Stimulated activated memory B cell treated with anti-CD40 and anti-IgM and Interleukin-4, amounts not matched to agents 10 μg/mL and 1 μg/mL and 100 μg/mL, for 72 hours (primary cell): ENCODE measurements at regions not wholly inside any gene's neighbourhood (a gene's known extent, or its start where the extent isn't known, plus 50 kb on each side); places are given as distances from the start of the nearest gene placed in this dataset.
"Not testable (repeated sequence)": the region's sequence is repeated elsewhere in the genome, so short reads cannot be mapped to it uniquely, and the experiment has no call there.

Source experiments
- ATAC-seq: fragments of 150-1000 bp; cut with Tn5 transposase; 2 replicates; pipeline ENCODE4 v1.10.0; 2021
- H3K27ac Mint-ChIP-seq: one replicate; pipeline ENCODE4 v1.8.0; 2022; ENCODE audit warnings: mild to moderate bottlenecking, mixed read lengths
- H3K27me3 Mint-ChIP-seq: one replicate; pipeline ENCODE4 v1.8.0; 2022; ENCODE audit warnings: mixed read lengths
- H3K36me3 Mint-ChIP-seq: one replicate; pipeline ENCODE4 v1.8.0; 2022; ENCODE audit warnings: mixed read lengths
- H3K4me1 Mint-ChIP-seq: one replicate; pipeline ENCODE4 v1.8.0; 2022; ENCODE audit warnings: mixed read lengths
- H3K4me3 Mint-ChIP-seq: one replicate; pipeline ENCODE4 v1.8.0; 2022; ENCODE audit warnings: mild to moderate bottlenecking, moderate library complexity, mixed read lengths
- H3K9me3 Mint-ChIP-seq: one replicate; pipeline ENCODE4 v1.8.0; 2022; ENCODE audit warnings: mixed read lengths

DNA sequence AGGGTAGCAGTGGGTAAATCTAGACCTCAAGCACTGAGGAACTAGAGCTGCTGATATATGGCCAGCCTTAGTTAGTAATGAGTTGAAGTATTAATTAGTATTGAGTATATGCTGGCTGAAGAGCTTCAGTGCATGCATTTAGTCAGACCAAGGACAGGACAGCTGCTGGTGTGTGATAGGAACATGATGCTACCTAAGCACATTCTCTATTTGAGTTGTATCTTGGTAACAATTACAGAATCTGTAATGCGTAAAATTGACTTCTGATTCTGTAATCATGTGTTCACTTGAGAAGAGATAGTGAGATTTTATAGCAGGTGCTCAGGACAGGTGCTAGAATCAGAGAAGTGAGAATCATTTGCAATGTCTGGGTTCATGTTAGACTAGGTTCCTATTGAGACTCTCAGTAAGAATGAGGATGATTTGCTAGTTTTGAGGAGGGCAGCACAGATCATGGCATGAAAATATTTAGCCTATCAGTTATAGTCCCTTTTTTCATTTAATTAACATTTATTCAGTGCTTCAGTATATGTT lies 369.4 kb upstream of the HS3ST5 start:
- Mint-ChIP-seq H3K27ac (no peak overlapping the region), H3K4me1 (peaks cover 10% of the 10 kb centered on the region), H3K9me3 (no peaks in the 10 kb centered on the region), H3K27me3 (no peaks in the 10 kb centered on the region), H3K36me3 (no peaks in the 10 kb centered on the region), H3K4me3 (no peak overlapping the region)
- no peak for ATAC-seq

DNA sequence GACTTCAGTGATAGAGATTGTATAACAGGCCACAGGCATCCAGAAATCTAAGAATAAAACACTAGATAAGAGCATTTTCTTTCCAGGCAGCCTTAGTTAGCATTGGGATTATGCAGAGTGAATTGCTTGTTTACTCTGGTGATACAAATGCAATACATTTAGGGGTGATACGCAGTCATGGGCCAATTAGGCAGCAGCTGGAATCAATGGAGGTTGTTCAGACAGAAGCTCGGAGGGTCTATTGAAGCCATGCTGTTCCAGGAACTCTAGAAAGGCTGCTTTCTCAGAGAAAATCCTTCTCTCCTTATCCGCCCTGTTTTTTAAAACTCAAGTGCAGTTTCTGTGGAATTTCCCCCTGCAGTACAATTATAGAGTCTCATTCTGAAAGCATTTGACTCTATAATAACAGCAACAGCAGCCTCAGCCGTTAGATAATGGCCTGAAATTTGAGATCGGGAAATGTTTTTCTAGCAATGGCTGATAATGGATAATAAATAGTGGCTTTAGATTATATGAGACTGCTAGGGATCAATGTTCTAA lies 364.3 kb upstream of the HS3ST5 start:
- no peaks in the 10 kb centered on the region for H3K9me3 Mint-ChIP-seq
- ATAC-seq = no peak
- H3K4me3 Mint-ChIP-seq = no peak overlapping the region
- H3K36me3 Mint-ChIP-seq = no peaks in the 10 kb centered on the region
- no peaks in the 10 kb centered on the region for H3K4me1 Mint-ChIP-seq
- H3K27me3 Mint-ChIP-seq = no peaks in the 10 kb centered on the region
- no peak overlapping the region for H3K27ac Mint-ChIP-seq

DNA sequence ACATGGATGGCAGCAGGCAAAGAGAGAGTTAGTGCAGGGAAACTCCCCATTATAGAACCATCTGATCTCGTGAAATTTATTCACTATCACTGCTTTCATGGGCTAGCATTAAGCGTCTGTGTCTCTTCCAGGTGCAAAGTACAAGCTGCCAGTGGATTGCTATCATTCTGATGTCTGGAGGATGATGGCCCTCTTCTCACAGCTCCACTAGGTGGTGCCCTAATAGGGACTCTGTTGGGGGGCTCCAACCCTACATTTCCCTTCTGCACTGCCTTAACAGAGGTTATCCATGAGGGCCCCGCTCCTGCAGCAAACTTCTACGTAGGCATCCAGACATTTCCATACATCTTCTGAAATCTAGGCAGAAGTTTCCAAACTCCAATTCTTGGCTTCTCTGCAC lies 347.8 kb upstream of the HS3ST5 start:
- Mint-ChIP-seq H3K27ac (no peak overlapping the region), H3K4me1 (no peaks in the 10 kb centered on the region), H3K27me3 (no peaks in the 10 kb centered on the region), H3K9me3 (peaks cover 3% of the 10 kb centered on the region), H3K36me3 (no peaks in the 10 kb centered on the region), H3K4me3 (no peak overlapping the region)
- no peak for ATAC-seq

DNA sequence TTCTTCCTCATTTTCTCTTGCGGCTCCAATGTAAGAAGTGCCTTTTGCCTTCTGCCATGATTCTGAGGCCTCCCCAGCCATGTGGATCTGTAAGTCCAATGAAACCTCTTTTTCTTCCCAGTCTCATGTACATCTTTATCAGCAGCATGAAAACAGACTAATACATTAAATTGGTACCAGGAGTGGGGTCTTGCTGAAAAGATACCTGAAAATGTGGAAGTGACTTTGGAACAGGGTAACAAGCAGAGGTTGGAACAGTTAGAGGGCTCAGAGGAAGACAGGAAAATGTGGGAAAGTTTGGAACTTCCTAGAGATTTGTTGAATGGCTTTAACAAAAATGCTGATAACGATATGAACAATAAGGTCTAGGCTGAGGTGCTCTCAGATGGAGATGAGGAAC lies 316.7 kb upstream of the HS3ST5 start:
- no peaks in the 10 kb centered on the region for H3K4me1 Mint-ChIP-seq
- H3K27me3 Mint-ChIP-seq = no peaks in the 10 kb centered on the region
- H3K27ac Mint-ChIP-seq = no peak overlapping the region
- no peak for ATAC-seq
- no peaks in the 10 kb centered on the region for H3K36me3 Mint-ChIP-seq
- no peak overlapping the region for H3K4me3 Mint-ChIP-seq
- H3K9me3 Mint-ChIP-seq = peaks cover 19% of the 10 kb centered on the region

DNA sequence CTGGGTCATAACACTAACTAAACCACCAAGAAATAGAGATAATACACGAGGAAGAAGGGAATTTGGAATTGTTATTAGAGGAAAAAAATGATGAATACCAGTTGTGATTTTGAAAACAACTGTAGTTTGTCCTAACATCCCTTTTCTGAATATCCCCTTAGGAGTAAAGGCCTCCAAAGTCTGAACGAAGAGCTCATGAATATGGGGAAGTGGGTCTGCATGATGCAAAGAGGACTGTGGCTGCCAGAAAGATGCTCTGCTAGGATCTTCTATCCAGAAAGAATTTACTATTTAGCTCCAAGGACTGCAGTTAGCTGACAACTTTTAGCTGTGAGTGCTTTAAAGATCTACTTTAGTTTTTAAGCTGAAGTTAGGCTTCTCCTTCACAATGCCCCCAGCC lies 308.8 kb upstream of the HS3ST5 start:
- Mint-ChIP-seq H3K27me3 (no peaks in the 10 kb centered on the region), H3K9me3 (peaks cover 3% of the 10 kb centered on the region), H3K4me1 (no peaks in the 10 kb centered on the region), H3K36me3 (no peaks in the 10 kb centered on the region), H3K27ac (no peak overlapping the region), H3K4me3 (no peak overlapping the region)
- ATAC-seq = no peak

DNA sequence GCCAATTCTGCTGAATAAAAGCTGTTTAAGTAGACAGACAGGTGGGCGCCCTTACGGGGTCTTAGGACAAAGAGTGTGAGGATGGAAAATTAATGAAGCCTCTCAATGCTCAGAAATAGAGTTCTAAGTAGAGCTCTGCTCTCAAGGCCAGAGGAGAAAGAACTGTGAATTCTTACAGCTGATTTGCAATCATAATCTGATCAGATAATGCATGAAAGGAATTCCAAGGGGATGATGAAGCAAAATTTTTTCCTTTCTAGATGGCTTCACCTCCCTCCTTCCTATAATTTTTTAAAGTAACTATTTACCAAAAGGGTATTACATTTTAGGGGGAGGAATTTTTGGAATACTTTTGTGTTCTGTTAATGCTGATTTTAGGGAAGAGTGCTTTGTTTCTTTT lies 308.1 kb upstream of the HS3ST5 start:
- no peaks in the 10 kb centered on the region for H3K4me1 Mint-ChIP-seq
- H3K4me3 Mint-ChIP-seq = no peak overlapping the region
- H3K9me3 Mint-ChIP-seq = peaks cover 3% of the 10 kb centered on the region
- H3K36me3 Mint-ChIP-seq = no peaks in the 10 kb centered on the region
- no peaks in the 10 kb centered on the region for H3K27me3 Mint-ChIP-seq
- no peak for ATAC-seq
- no peak overlapping the region for H3K27ac Mint-ChIP-seq

DNA sequence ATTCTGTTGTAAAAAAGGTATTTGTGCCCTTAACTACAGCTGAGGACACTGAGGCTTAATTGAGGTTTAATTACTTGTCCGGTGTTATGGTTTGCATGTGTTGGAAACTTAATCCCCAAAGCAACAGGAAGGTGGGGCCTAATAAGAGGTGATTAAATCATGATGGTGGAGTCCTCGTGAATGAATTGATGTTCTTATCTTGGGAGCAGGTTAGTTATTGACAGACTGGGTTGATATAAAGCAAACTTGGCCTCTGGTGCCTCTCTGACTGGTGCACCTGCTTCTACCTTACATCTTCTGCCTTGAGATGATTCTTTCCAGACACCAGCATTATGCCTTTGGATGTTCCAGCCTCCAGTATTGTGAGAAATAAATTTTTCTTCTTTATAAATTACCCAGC lies 306.5 kb upstream of the HS3ST5 start:
- Mint-ChIP-seq H3K4me3 (no peak overlapping the region), H3K4me1 (no peaks in the 10 kb centered on the region), H3K9me3 (peaks cover 3% of the 10 kb centered on the region), H3K36me3 (no peaks in the 10 kb centered on the region), H3K27ac (no peak overlapping the region), H3K27me3 (no peaks in the 10 kb centered on the region)
- no peak for ATAC-seq

DNA sequence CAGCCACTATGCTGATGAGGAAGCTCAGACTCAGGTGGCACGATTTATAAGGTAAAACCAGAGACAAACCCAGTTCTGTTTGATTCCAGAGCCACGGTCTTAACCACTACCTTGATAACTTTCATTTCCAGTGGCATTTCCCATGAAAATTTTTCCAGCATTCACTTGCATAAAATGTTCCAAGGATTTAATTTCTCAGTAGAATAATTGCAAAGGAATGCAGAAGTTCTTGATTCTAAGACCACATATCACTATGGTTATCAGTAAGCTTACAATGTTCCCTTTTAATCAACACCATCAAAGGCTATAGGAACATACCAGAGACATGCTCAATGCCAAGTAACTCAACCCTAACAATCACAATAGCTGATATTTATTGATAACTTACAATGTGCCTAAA lies 306.0 kb upstream of the HS3ST5 start:
- Mint-ChIP-seq H3K27ac (no peak overlapping the region), H3K9me3 (peaks cover 3% of the 10 kb centered on the region), H3K4me1 (no peaks in the 10 kb centered on the region)

DNA sequence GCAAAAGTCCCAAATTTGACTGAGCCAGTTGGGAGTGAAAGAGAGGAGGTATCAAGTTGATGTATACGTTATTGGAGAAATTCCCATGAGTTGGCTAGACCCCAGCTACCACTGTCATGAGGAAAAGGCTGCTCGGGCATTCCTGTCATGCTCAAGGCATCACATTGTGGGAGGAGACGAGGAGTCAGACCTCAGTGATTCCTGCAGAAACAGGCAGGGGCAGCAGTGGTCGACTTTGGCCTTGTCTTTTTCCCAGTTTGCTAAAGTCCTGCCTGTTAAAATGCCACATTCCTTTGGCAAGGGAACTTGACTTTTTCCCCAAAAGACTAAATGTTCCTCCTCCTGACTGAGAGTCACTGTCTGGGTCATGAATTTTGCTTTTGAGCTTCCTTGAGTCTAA lies 295.5 kb upstream of the HS3ST5 start:
- no peaks in the 10 kb centered on the region for H3K9me3 Mint-ChIP-seq
- H3K4me1 Mint-ChIP-seq = no peaks in the 10 kb centered on the region
- H3K27me3 Mint-ChIP-seq = no peaks in the 10 kb centered on the region
- H3K4me3 Mint-ChIP-seq = no peak overlapping the region
- H3K36me3 Mint-ChIP-seq = no peaks in the 10 kb centered on the region
- H3K27ac Mint-ChIP-seq = no peak overlapping the region
- no peak for ATAC-seq

More for the DNA sequence above, 306.0 kb upstream of the HS3ST5 start:
- H3K4me3 Mint-ChIP-seq = no peak overlapping the region
- ATAC-seq = no peak
- H3K27me3 Mint-ChIP-seq = no peaks in the 10 kb centered on the region
- no peaks in the 10 kb centered on the region for H3K36me3 Mint-ChIP-seq

DNA sequence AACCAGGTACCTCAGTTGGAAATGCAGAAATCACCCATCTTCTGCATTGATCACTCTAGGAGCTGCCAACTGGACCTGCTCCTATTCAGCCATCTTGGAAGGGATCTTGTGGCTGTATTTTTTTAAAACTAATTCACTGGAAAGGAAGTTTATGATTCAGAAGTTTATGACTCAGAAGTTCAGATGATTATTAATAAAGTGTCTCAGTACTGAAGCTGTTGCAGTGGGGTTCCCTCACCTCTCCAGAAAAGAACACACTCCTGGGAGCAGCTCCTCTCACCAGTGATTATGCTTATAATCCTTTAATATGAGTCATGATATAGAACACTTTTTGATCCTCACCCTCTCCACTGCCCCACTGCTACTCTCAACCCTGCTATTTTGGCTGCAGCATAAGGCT lies 291.2 kb upstream of the HS3ST5 start:
- H3K4me1 Mint-ChIP-seq = no peaks in the 10 kb centered on the region
- no peaks in the 10 kb centered on the region for H3K9me3 Mint-ChIP-seq
- no peak overlapping the region for H3K4me3 Mint-ChIP-seq
- no peak for ATAC-seq
- no peaks in the 10 kb centered on the region for H3K27me3 Mint-ChIP-seq
- H3K27ac Mint-ChIP-seq = no peak overlapping the region
- H3K36me3 Mint-ChIP-seq = no peaks in the 10 kb centered on the region

DNA sequence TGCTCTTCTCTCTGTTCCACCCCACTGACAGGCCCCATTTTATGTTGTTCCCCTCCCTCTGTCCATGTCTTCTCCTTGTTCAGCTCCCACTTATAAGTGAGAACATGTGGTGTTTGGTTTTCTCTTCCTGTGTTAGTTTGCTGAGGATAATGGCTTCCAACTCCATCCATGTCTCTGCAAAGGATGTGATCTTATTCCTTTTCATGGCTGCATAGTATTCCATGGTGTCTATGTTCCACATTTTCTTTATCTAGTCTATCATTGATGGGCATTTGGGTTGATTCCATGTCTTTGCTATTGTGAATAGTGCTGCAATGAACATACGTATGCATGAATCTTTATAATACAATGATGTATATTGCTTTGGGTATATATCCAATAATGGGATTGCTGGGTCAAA lies 283.4 kb upstream of the HS3ST5 start:
- H3K4me3 Mint-ChIP-seq, H3K36me3 Mint-ChIP-seq, H3K4me1 Mint-ChIP-seq, ATAC-seq, H3K27me3 Mint-ChIP-seq, H3K9me3 Mint-ChIP-seq, H3K27ac Mint-ChIP-seq: not testable (repeated sequence)

DNA sequence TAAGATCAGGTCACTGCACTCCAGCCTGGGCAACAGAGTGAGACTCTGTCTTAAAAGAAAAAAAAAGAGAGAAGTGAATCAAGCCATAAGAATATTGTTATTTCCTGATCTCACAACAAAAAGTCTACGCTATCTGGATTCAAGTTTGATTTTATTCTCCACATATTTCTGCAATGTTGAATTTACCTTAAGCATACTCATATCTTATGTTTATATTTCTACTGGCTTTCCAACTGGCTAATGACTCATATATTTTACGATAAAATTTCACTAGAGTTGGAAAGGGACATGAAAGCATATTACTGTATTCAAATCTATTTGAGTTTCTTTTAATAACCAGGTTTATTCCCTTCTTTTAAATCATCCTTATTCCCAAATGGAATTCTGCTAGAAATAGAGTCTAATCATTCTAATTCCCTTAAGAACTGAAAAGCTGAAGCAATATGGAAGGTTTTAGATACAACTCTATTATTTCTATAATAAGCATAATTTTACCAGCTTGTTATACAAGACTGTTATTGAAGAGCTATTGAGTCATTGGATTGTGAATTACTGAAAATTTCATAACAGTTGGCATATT lies 276.9 kb upstream of the HS3ST5 start:
- no peak for ATAC-seq
- Mint-ChIP-seq H3K9me3 (no peaks in the 10 kb centered on the region), H3K4me1 (no peaks in the 10 kb centered on the region), H3K4me3 (no peak overlapping the region), H3K27me3 (no peaks in the 10 kb centered on the region), H3K36me3 (no peaks in the 10 kb centered on the region), H3K27ac (no peak overlapping the region)

DNA sequence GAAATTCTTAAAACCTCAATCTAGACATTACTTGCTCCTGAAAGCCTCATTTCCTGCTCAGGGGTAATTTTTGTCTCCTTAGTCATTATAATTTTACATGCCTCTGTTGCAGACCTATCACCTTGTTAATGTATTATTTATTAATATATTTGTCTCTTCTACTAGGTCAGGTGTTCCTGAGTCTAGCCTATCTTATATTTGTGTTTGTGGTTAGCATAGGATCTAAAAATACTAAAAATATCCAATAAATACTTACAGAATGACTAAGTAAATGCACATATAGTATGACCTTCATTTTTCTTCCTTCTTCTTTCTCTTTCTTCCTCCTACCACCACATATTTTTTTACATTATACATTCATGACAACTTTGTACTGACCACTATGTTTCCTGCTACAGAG lies 268.9 kb upstream of the HS3ST5 start:
- no peaks in the 10 kb centered on the region for H3K4me1 Mint-ChIP-seq
- no peak for ATAC-seq
- no peaks in the 10 kb centered on the region for H3K36me3 Mint-ChIP-seq
- H3K4me3 Mint-ChIP-seq = no peak overlapping the region
- H3K27me3 Mint-ChIP-seq = no peaks in the 10 kb centered on the region
- peaks cover 4% of the 10 kb centered on the region for H3K9me3 Mint-ChIP-seq
- H3K27ac Mint-ChIP-seq = no peak overlapping the region

DNA sequence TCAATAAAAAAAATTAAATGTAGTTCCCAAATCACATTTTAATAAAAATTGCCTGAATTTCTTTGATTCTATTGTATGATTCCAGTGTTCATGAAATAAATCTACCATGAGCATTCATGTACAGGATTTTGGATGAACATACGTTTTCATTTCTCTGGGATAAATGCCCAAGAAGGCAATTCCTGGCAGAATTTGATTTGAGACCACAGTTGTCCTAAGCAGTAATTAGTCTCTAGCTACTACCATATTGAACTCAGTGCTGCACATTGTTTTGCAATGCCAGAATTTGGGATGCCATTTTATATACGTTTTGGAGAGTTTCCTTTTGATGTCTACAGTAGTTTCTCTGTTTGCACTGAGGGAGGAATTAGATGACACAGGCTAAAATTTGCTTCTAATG lies 265.3 kb upstream of the HS3ST5 start:
- ATAC-seq = no peak
- Mint-ChIP-seq H3K9me3 (peaks cover 4% of the 10 kb centered on the region), H3K27me3 (no peaks in the 10 kb centered on the region), H3K27ac (no peak overlapping the region), H3K36me3 (no peaks in the 10 kb centered on the region), H3K4me3 (no peak overlapping the region), H3K4me1 (no peaks in the 10 kb centered on the region)

DNA sequence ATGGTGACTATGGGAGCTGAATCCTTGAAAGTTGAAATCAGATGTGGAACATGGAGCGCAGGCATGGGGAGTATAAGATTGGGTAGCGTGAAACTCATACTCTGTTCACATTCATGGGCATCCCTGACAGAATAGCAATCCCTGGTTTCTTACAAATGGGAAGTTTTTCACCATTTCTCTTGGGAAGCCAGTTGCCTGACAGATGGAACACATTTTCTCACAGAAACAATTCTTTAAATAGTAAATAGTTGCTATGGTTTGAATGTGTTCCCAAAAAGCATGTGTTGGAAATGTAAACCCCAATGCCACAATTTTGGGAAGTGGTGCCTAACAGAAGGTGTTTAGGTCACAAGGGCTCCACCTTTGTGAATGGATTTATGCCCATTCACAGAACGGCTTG lies 262.8 kb upstream of the HS3ST5 start:
- Mint-ChIP-seq H3K27ac (no peak overlapping the region), H3K4me3 (no peak overlapping the region), H3K36me3 (no peaks in the 10 kb centered on the region), H3K9me3 (no peaks in the 10 kb centered on the region), H3K27me3 (no peaks in the 10 kb centered on the region), H3K4me1 (no peaks in the 10 kb centered on the region)
- ATAC-seq = no peak

DNA sequence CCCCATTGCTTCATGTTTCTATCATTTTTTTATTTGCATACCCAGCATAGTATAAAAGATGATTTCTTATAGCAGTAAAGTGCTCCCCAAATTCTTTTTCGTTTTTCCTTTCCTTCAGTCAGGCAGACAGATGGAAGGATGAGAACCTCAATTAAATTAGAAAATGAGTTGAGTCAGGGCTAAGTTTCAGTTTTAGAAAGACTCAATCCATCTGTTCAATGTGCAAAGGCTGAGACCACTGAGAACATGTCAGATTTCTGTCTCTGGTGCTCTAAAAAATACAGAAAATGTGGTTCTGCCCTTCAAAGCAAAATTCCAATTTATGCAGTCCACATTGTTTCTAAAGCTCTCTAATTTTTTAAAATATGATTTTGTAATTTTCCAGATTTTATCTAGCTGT lies 257.6 kb upstream of the HS3ST5 start:
- Mint-ChIP-seq H3K4me3 (no peak overlapping the region), H3K36me3 (no peaks in the 10 kb centered on the region), H3K4me1 (no peaks in the 10 kb centered on the region), H3K9me3 (no peaks in the 10 kb centered on the region), H3K27me3 (no peaks in the 10 kb centered on the region), H3K27ac (no peak overlapping the region)
- ATAC-seq = no peak

DNA sequence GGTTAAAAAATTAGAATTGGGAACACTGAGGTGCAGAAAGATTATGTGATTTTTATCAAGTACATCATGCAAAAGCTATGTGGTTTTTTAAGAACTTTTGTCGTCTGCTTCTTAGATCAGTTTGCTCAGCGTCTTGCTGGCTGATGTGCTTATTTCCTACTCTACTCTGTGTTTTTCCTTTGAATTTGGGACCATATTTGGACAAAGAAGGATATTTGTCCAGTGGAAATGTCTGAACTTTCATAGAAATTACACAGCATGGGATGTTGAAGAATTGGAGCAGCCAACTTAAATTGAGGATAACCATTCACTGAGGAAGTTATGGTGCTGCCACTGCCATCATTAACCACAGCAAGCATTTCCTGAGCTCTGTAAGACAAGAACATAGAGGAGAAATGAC lies 252.8 kb upstream of the HS3ST5 start:
- ATAC-seq = no peak
- Mint-ChIP-seq H3K4me1 (no peaks in the 10 kb centered on the region), H3K4me3 (no peak overlapping the region), H3K27ac (no peak overlapping the region), H3K9me3 (peaks cover 2% of the 10 kb centered on the region), H3K36me3 (no peaks in the 10 kb centered on the region), H3K27me3 (no peaks in the 10 kb centered on the region)
